ENCODE measurements at regions not wholly inside any gene's neighbourhood (a gene's known extent, or its start where the extent isn't known, plus 50 kb on each side); places are given as distances from the start of the nearest gene placed in this dataset.
A peak's percentile ranks its signal among the peaks of the same experiment; 100 is the strongest.

DNA sequence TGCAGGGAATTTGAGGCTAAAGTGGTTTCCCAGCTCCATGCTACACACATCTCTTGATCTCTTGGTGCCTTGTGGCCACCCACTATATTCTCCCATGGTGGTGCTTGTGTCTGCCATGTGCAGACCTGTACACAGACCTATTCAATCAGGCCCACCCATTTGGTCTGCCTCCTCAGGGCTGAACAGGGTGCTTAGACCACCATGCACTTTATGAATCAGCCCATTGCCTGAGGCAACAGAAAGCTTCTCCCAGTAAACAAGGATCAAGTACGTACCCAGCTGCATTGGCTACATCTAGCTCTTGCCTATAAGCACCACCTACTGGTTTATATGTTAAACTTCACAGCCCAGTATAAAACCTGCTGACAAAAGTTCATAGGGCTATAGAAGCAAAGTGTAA, 664.3 kb upstream of the EDIL3 start:
- Histone ChIP-seq H4K20me1 (ENCODE audit: insufficient read depth, low read length, poor library complexity, severe bottlenecking) (no peaks in the 10 kb centered on the region), H3K36me3 (ENCODE audit: insufficient read depth, low read length) (no peaks in the 10 kb centered on the region), H3K9me3 (ENCODE audit: insufficient read depth, low read depth, low read length) (no peaks in the 10 kb centered on the region), H3F3A (ENCODE audit: low read depth) (no peaks in the 10 kb centered on the region), H3K9ac (ENCODE audit: low read depth, low read length, poor library complexity, severe bottlenecking) (no peak overlapping the region), H3K4me3 (ENCODE audit: low read length, poor library complexity, severe bottlenecking) (no peak overlapping the region), H2AFZ (ENCODE audit: low read length) (no peak overlapping the region), H3K9me2 (replicated peaks; ENCODE audit: low read depth, low read length) (no peaks in the 10 kb centered on the region), H3K79me2 (ENCODE audit: insufficient read depth, low read length) (no peaks in the 10 kb centered on the region), H3K27me3 (ENCODE audit: insufficient read depth, low read length, poor library complexity, severe bottlenecking) (no peaks in the 10 kb centered on the region), H3K4me1 (ENCODE audit: insufficient read depth, low read length, poor library complexity, severe bottlenecking) (no peaks in the 10 kb centered on the region), H3K4me2 (ENCODE audit: low read depth, low read length, poor library complexity, severe bottlenecking) (no peak overlapping the region)
- no peak for TF ChIP-seq EZH2phosphoT487 (IDR thresholded peaks at IDR 0.05; ENCODE audit: borderline replicate concordance)
- TF ChIP-seq, protein P1, sequence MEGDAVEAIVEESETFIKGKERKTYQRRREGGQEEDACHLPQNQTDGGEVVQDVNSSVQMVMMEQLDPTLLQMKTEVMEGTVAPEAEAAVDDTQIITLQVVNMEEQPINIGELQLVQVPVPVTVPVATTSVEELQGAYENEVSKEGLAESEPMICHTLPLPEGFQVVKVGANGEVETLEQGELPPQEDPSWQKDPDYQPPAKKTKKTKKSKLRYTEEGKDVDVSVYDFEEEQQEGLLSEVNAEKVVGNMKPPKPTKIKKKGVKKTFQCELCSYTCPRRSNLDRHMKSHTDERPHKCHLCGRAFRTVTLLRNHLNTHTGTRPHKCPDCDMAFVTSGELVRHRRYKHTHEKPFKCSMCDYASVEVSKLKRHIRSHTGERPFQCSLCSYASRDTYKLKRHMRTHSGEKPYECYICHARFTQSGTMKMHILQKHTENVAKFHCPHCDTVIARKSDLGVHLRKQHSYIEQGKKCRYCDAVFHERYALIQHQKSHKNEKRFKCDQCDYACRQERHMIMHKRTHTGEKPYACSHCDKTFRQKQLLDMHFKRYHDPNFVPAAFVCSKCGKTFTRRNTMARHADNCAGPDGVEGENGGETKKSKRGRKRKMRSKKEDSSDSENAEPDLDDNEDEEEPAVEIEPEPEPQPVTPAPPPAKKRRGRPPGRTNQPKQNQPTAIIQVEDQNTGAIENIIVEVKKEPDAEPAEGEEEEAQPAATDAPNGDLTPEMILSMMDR (conservative IDR thresholded peaks at IDR 0.05; ENCODE audit: low read length): peak; percentile 58

DNA sequence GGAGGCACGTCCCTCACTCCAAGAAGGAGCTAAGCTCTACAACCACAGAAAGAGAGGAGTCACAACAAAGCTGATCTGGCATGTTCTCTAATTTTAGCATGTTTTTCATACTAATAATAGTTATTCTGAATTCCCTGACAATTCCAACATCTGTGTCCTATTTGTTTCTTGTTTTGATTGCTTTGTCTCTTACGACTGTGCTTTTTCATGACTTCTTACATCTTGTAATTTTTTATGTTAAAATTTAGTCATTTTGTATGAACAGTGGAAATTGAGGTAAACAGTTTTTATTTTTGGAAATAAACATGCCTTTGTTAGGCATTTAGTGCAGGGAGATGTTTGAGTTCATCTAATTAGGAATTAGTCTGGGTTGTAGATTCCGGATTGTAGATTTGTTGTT, 668.1 kb upstream of the EDIL3 start:
- H3K4me2 ChIP-seq (ENCODE audit: low read depth, low read length, poor library complexity, severe bottlenecking): no peak overlapping the region
- H3K9me2 ChIP-seq (replicated peaks; ENCODE audit: low read depth, low read length): no peaks in the 10 kb centered on the region
- no peak overlapping the region for H3K9ac ChIP-seq (ENCODE audit: low read depth, low read length, poor library complexity, severe bottlenecking)
- no peaks in the 10 kb centered on the region for H4K20me1 ChIP-seq (ENCODE audit: insufficient read depth, low read length, poor library complexity, severe bottlenecking)
- H3K4me1 ChIP-seq (ENCODE audit: insufficient read depth, low read length, poor library complexity, severe bottlenecking): no peaks in the 10 kb centered on the region
- no peaks in the 10 kb centered on the region for H3K9me3 ChIP-seq (ENCODE audit: insufficient read depth, low read depth, low read length)
- no peaks in the 10 kb centered on the region for H3F3A ChIP-seq (ENCODE audit: low read depth)
- H3K79me2 ChIP-seq (ENCODE audit: insufficient read depth, low read length): no peaks in the 10 kb centered on the region
- H3K4me3 ChIP-seq (ENCODE audit: low read length, poor library complexity, severe bottlenecking): no peak overlapping the region
- H2AFZ ChIP-seq (ENCODE audit: low read length): no peak overlapping the region
- TF ChIP-seq, protein P1 (conservative IDR thresholded peaks at IDR 0.05; ENCODE audit: low read length): no peak
- no peak for TF ChIP-seq EZH2phosphoT487 (IDR thresholded peaks at IDR 0.05; ENCODE audit: borderline replicate concordance)
- no peaks in the 10 kb centered on the region for H3K36me3 ChIP-seq (ENCODE audit: insufficient read depth, low read length)
- no peaks in the 10 kb centered on the region for H3K27me3 ChIP-seq (ENCODE audit: insufficient read depth, low read length, poor library complexity, severe bottlenecking)

DNA sequence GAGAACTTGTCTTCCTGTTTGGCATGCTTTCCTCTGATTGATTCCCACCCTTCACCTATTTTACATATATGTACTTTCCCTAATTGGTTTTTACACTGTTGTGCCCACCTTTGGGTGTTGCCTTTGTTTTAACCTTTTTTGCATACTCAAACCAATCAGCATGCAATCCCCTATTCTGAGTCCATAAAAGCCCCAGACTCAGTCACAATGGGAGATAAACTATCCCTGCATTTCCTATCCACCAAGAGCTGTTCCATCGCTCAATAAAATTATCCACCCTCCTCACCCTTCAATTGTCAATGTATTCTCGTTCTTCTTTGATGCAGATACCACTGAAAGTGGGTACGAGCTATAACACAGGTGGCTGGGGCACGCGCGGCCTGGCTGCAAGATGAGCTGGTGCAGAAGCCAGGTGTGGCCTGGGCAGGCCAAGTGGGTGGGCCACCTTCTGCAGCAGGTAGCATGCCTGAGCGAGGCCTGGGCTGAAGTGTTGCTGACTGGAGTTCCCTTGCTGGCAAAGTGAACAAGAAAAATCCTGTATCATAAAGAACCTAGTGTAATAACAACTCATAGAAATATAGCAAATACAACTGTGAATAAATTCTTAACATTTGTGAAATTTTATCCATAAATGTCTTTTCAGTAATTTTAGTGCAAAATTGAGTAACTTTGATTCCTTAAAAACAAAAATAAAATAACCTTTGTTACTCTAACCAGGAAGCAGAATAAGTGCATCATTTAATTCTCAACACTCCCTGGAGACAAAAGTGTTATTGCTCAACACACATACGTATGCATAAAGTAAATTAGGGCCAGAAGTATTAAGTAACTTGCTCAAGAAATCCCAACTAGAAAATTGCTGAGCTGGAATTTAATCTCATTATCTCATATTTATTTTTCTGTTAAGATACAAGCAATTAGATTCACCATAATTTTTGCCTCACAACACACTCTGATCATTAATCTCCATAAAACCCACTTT, 685.3 kb upstream of the EDIL3 start:
- Histone ChIP-seq H3K4me1 (ENCODE audit: insufficient read depth, low read length, poor library complexity, severe bottlenecking) (no peaks in the 10 kb centered on the region), H3K9me3 (ENCODE audit: insufficient read depth, low read depth, low read length) (no peaks in the 10 kb centered on the region), H3K79me2 (ENCODE audit: insufficient read depth, low read length) (no peaks in the 10 kb centered on the region), H3K9ac (ENCODE audit: low read depth, low read length, poor library complexity, severe bottlenecking) (no peak overlapping the region), H3F3A (ENCODE audit: low read depth) (no peaks in the 10 kb centered on the region), H3K27me3 (ENCODE audit: insufficient read depth, low read length, poor library complexity, severe bottlenecking) (no peaks in the 10 kb centered on the region), H4K20me1 (ENCODE audit: insufficient read depth, low read length, poor library complexity, severe bottlenecking) (no peaks in the 10 kb centered on the region), H3K4me2 (ENCODE audit: low read depth, low read length, poor library complexity, severe bottlenecking) (no peak overlapping the region), H3K9me2 (replicated peaks; ENCODE audit: low read depth, low read length) (no peaks in the 10 kb centered on the region), H3K4me3 (ENCODE audit: low read length, poor library complexity, severe bottlenecking) (no peak overlapping the region), H3K36me3 (ENCODE audit: insufficient read depth, low read length) (no peaks in the 10 kb centered on the region), H2AFZ (ENCODE audit: low read length) (no peak overlapping the region)
- TF ChIP-seq, protein P1 (conservative IDR thresholded peaks at IDR 0.05; ENCODE audit: low read length): no peak
- TF ChIP-seq EZH2phosphoT487 (IDR thresholded peaks at IDR 0.05; ENCODE audit: borderline replicate concordance): no peak

Data from Loucy (cell line).